Panc1 (cell line): ENCODE measurements at regions not wholly inside any gene's neighbourhood (a gene's known extent, or its start where the extent isn't known, plus 50 kb on each side); places are given as distances from the start of the nearest gene placed in this dataset.

Experiments
- ATAC-seq: fragments of 200-7000 bp; cut with Tn5 transposase; 2 replicates; pipeline ENCODE4 v1.9.1; 2020; ENCODE audit warnings: mild to moderate bottlenecking, moderate library complexity
- BruUV-seq: library from RNA; stranded (reverse); fragments of 400-500 nt; replicated peaks from 2 replicates; lab custom pipeline; 2021; lab: Mats Ljungman, UMichigan
- CTCF ChIA-PET: fragments of 300-600 bp; sonication (Branson Sonifier 250); formaldehyde crosslinking; loops from one replicate; lab custom pipeline; 2022; ENCODE audit warnings: antibody characterized with exemption; lab: Charles Lee
- POLR2A ChIA-PET: fragments of 300-600 bp; sonication (Branson Sonifier 250); formaldehyde crosslinking; loops from one replicate; lab custom pipeline; 2022; ENCODE audit warnings: antibody characterized with exemption; lab: Charles Lee
- DNase-seq: peaks from one replicate; pipeline ENCODE4 v3.0.0-alpha.2; 2010; ENCODE audit warnings: low read depth, low spot score
- H3K27ac ChIP-seq: 2 replicates; pipeline ENCODE4 v1.5.1; 2011; ENCODE audit warnings: mild to moderate bottlenecking, low read length, inconsistent platforms
- H3K27me3 ChIP-seq: fragments of 200-500 bp; sonication (Bioruptor generic); 2 replicates; pipeline ENCODE4 v1.6.0; 2014; ENCODE audit warnings: low read length, inconsistent platforms; ENCODE audit not compliant: control insufficient read depth, insufficient read depth
- H3K36me3 ChIP-seq: fragments of 200-500 bp; sonication (Bioruptor generic); 2 replicates; pipeline ENCODE4 v1.5.1; 2014; ENCODE audit warnings: inconsistent platforms, mild to moderate bottlenecking, low read length, moderate library complexity; ENCODE audit not compliant: control insufficient read depth, insufficient read depth
- H3K4me1 ChIP-seq: 2 replicates; pipeline ENCODE4 v1.5.1; 2011; ENCODE audit warnings: inconsistent platforms, mild to moderate bottlenecking, low read length, moderate library complexity; ENCODE audit not compliant: control insufficient read depth, insufficient read depth
- H3K4me3 ChIP-seq, 2 experiments: 2 replicates each; pipeline ENCODE4 v1.5.1; 2011 to 2012; ENCODE audit warnings: low read depth in 2 of 2, low read length in 2 of 2, mild to moderate bottlenecking in 2 of 2, inconsistent platforms in 1 of 2, moderate library complexity in 1 of 2
- H3K9me3 ChIP-seq: fragments of 200-500 bp; sonication (Bioruptor generic); 2 replicates; pipeline ENCODE4 v1.5.1; 2014; ENCODE audit warnings: low read depth, mild to moderate bottlenecking, inconsistent platforms, low read length, moderate library complexity; ENCODE audit not compliant: control insufficient read depth, insufficient read depth
- CTCF ChIP-seq: fragments of 450-650 bp; IDR thresholded peaks from 2 replicates; pipeline ENCODE4 v1.5.1; 2017; ENCODE audit warnings: mild to moderate bottlenecking
- POLR2AphosphoS5 ChIP-seq: IDR thresholded peaks from 2 replicates; pipeline ENCODE4 v1.6.1; 2012; ENCODE audit warnings: mild to moderate bottlenecking, low read depth, low read length, moderate library complexity
- REST ChIP-seq, 2 experiments: IDR thresholded peaks; 2 replicates each; pipeline ENCODE4 v1.6.1; 2011 to 2012; ENCODE audit warnings: low read depth in 2 of 2, control low read depth in 1 of 2, low read length in 1 of 2, mild to moderate bottlenecking in 1 of 2, moderate library complexity in 1 of 2; ENCODE audit not compliant: insufficient read depth in 1 of 2
- SIN3A ChIP-seq: IDR thresholded peaks from 2 replicates; pipeline ENCODE4 v1.6.1; 2012; ENCODE audit warnings: low read depth, mild to moderate bottlenecking, low read length, moderate library complexity, borderline replicate concordance; ENCODE audit not compliant: insufficient read depth
- TCF7L2 ChIP-seq: IDR thresholded peaks from 2 replicates; pipeline ENCODE4 v1.6.1; 2011; ENCODE audit warnings: mild to moderate bottlenecking, low read depth, low read length, inconsistent platforms
- in situ Hi-C: cut with HindIII; loops from 2 replicates; pipeline ENCODE4 v1.10.0; 2016; ENCODE audit warnings: low sequenced_read_pairs, low pct_unique_long_range_greater_than_20kb
- intact Hi-C: fragments of 100-400 bp; cut with micrococcal nuclease; formaldehyde crosslinking; loops from one replicate; pipeline ENCODE4 v1.10.0; 2022; ENCODE audit not compliant: unreplicated experiment

DNA sequence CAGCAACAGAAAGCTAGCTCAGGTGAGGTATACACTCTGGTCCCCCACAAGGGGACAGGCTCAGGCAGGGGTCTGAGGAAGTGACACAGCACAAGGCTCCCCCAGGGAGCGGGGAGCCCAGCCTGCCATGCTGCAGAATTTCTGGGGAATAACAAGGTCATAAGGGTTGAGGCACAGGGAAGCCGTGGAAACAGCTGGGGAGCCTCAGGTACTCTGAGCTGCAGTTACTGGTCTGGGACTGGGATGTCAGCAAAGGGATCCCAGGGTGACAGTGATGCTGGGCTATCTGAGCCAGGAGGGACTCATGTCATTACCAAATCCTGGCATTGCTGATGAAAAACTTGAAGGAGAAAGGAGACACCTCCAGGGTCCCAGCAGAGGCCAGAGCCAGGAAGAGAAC is 64.4 kb upstream of the NANOS1 start:
- no TSS peak for BruUV-seq
- DNase-seq (no peak), ATAC-seq (no peak)
- Histone ChIP-seq H3K4me1 (peaks cover 12% of the 10 kb centered on the region), H3K27ac (no peak overlapping the region), H3K9me3 (no peaks in the 10 kb centered on the region), H3K36me3 (no peaks in the 10 kb centered on the region), H3K4me3 (no peak overlapping the region), H3K27me3 (no peaks in the 10 kb centered on the region)
- ChIA-PET POLR2A (no interaction called here), CTCF (no interaction called here)
- in situ Hi-C loops (no loop called here), intact Hi-C loops (no loop called here)
- TF ChIP-seq CTCF, result no peak
- no peak for TF ChIP-seq SIN3A
- TF ChIP-seq REST (IDR thresholded peaks at IDR 0.05; ENCODE audit: insufficient read depth in 1 of 2, low read depth in 2 of 2, low read length in 1 of 2), result no peak
- no peak for TF ChIP-seq TCF7L2
- TF ChIP-seq POLR2AphosphoS5, result no peak

DNA sequence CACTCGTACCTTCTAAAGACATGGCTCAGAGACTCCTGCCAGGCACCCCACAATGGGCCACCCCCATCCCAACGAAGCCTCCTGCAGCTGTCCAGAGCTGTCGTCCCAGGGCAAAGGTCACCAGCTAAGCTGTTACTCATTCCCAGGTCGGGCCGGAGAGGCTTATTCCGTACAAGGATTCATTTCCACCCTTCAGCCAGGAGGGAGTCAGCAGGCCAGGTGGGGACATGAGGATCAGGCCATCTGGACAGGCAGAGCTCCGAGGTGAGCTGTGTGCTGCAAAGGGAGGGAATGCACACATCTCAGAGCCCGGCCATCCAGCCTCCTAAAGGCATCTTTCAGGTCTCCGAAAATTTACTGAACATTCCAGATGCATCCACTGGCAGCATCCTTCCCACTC is 63.9 kb upstream of the NANOS1 start:
- Histone ChIP-seq H3K27me3 (no peaks in the 10 kb centered on the region), H3K9me3 (no peaks in the 10 kb centered on the region), H3K4me3 (no peak overlapping the region), H3K36me3 (no peaks in the 10 kb centered on the region), H3K27ac (no peak overlapping the region), H3K4me1 (peaks cover 7% of the 10 kb centered on the region; the same call in 1 of the 2 replicates)
- no TSS peak for BruUV-seq
- ChIA-PET CTCF (no interaction called here), POLR2A (no interaction called here)
- no peak for ATAC-seq
- intact Hi-C loops, result no loop called here
- in situ Hi-C loops, result no loop called here
- no peak for TF ChIP-seq CTCF
- DNase-seq, result no peak
